ENCODE measurements at regions not wholly inside any gene's neighbourhood (a gene's known extent, or its start where the extent isn't known, plus 50 kb on each side); places are given as distances from the start of the nearest gene placed in this dataset.
A peak's percentile ranks its signal among the peaks of the same experiment; 100 is the strongest.

DNA sequence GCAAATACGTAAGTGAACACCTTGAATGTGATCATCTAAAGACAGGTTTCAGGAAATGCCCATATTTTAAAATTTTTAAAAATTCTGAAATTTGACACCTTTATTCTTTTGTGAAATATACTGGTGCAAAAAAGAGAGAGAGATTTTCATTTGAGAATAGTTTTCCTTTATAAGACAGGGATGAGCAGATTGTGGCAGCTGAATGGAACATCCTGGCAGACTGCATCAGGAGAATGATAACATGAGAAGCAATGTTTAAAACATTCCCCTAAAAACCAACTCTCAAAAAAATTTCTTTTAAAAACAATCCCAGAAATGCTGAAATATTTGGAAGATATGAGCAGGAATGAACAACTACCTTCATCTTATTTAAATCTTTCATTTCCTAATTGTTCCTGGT lies 744.8 kb upstream of the ID2 start:
- no peak for DNase-seq (ENCODE audit: low read depth)

DNA sequence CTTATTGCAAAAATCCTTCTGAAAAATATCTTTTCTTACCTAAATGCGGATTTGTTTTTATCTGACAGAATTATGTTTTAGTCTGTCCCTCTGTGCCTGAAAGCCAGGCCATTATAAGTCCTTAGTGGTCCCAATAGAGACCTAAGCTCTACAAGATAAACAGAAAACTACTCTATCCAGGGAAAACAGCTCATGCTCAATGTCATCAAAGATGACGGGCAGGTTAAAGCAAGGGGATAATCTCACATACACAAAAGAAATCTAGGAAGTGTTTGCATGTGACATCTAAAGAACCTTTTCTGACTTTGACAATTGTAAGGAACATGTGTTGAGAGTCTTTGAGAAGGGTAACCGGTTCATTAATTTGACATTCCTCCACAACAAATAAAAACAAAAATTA lies 741.1 kb upstream of the ID2 start:
- DNase-seq (ENCODE audit: low read depth): no peak

DNA sequence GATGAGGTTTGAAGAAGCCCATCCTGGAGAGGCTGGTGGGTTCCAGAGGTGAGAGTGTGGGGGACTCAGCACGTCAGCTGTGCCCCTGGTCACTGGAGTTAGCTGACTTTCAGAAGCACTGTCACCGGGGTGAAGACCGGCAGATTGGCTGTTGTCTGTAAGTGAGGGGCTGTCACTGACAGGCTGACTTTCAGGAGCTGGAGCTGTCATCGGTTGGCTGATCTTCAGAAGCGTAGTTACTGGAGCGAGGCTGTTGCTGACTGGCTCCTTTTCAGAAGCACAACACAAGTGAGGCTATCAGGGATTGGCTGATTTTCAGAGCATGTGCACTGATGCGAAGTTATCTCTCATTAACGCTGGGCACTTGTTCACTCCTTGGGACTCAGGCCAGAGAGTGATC lies 738.4 kb upstream of the ID2 start:
- DNase-seq (ENCODE audit: low read depth): no peak

DNA sequence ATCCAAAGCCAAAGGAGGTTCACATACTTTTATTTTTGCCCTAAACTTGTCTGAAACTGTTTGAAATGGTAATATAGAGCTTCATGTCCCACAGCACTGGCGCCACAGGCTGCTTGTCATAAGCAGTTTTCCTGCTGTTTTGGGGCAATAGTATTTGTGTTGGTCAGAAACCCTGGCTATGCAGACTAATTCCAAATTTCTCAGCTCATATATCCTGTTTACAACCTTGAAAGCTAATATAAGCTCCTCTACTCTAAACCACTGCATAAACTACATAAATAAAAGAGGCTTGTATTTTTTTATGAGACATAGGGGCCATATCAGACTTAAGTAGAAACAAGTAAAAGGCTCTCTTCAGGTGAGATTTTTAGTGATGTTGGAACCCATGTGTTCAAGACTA lies 736.8 kb upstream of the ID2 start:
- DNase-seq (ENCODE audit: low read depth): no peak

DNA sequence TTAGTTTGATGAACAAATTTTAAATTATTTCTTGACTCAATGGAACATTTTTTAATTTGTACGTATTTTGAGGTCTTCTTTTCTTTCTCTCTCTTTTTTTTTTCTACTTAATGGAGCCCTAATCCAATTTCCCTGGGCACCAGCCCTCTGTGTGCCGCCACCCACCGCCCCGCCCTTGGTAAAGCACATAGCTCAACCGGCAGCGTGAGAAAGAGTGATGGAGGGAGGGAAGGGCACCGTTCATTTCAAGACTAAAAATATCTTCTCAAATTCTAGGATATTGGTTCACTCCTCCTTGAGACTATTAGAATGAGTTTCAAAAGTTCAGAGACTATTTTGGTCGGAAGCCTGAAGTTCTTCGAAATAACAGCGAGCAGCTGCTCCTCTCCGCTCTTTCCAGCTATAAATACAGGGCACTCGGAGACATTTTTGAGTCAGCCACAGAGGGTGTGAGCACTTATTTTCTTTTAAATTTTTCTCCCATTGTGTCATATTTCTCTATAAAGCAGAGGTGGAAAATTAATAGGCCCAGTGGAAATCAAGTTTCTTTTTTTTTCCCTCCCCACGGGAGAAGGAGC lies 731.7 kb upstream of the ID2 start:
- DNase-seq (ENCODE audit: low read depth): peak; percentile 42

DNA sequence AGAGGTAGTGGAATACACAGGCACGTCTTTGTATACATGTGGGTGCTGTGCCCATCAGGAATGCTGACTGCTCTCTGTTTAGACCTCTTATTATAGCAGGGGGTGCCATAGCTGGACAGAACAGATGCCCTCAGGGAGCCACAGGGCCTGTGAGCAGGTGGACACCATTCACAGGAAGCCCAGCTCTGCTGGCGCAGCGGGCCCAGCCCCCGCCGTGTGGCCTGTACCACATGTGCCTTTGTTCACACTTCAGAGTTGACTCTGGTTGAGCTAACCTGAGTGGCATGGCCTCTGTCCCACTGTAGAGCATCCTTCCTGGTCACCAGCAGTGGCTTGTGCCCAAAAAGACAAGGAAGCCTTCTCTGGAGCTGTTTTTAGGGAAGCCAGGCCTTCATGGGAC lies 730.9 kb upstream of the ID2 start:
- DNase-seq (ENCODE audit: low read depth): no peak

DNA sequence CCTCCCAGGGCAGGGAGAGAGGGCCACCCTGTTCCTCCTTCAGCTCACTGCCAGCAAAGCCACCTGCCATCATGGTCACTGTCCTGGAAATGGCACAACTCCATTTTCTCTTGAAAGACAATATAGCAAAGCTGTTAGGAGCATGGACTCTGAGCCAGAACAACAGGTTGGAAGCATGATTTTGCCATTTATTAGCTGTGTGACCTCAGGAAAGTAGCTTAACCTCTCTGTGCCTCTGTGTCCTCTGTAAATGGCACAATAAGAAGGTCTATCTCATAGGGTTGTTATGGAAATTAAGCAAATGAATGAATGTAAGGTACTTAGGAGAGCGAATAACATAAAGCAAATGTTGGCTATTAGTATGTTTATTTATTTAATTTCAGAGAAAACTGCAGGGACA lies 730.4 kb upstream of the ID2 start:
- no peak for DNase-seq (ENCODE audit: low read depth)

DNA sequence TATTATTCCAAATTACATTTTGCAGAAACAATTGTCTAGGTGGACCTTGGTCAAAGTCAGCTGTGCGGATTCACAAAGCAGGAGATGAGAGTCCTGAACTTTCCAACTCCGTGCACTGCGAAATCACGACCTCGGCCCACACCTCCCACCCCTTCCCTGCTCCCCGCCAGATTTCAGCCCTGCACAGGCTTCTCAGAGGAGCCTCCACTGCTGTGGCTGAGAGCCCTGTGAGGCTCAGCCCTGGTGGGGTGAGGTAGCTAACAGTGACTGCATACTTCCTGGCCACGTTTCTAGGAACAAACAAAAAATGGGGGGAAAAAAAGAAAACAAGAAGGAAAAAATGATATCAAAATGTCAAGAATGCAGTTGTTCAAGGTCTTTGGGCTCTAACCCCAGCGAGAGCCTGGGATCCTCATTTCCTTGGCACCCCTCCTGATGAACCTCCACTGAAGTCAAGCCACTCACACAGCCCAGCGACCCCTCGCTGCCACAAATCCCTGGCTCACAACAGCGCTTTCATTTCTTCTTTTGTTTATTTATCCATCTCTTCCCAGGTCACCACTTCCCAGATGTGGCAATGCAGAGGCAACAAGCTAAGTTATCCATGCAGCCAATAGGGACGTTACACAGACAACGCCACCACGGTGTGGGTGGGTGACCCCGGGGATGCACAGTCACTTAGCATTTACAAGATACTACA lies 729.7 kb upstream of the ID2 start:
- no peak for DNase-seq (ENCODE audit: low read depth)

DNA sequence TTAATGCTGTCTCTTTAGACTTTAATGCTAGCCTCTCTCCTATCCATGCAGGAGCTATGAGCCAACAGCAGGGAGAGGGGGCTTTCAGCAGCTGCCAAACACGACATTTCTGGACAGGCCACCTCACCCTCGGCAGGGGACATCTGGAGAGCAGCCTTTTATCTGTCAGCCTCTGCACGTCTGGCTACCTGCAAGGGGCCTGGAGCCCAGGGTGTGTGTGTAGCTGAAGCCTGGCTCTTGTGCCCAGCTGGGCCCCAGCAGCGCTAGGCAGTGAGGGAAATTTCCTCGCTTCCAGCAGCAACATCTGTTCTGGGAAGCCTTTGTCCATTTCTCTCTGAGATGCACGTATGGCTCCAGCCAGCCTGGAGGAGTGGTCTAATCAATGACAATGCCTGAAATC lies 728.7 kb upstream of the ID2 start:
- no peak for DNase-seq (ENCODE audit: low read depth)

DNA sequence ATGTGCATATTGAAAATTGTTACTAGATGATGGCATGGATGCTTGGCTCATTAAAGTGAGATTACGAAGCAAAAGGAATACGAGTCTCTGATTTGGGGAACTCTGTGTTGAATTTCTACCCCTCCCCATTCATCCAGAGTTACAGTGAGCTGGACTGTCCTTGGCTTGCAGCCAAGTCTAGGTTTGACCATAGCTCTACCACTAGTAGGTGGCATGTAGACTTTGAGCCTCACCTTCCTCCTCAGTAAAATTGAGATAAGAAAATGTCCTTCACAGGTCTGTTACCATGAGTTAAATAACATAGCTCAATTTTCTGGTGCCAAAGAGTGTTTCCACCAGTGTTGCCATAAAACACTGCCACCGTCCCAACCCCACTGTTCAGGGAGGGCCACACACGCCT lies 727.6 kb upstream of the ID2 start:
- DNase-seq (ENCODE audit: low read depth): no peak

DNA sequence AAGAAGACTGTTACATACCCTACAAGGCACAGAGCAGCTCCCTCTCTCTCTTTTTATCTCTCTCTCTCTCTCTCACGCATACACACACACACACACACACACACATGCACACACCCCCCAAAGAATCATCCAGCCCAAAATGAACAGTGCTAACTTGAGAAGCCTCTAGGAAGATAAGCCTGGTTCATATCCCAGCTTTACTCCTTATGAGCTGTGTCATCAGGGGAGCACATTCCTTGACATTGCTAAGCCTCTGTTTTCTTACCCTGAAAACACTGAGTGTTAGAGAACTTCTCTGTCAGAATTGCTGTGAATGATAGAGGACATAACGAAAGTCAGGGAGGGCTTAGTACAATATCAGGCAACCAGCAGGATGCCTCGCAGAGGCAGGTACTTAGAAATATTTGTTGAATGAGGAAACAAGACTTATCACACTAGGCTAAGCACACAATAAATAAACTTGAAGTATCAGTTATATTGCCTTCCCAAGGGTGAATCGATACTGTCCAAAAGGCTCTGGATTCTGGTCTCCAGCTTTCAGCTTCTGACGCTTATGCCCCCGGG lies 725.6 kb upstream of the ID2 start:
- no peak for DNase-seq (ENCODE audit: low read depth)

DNA sequence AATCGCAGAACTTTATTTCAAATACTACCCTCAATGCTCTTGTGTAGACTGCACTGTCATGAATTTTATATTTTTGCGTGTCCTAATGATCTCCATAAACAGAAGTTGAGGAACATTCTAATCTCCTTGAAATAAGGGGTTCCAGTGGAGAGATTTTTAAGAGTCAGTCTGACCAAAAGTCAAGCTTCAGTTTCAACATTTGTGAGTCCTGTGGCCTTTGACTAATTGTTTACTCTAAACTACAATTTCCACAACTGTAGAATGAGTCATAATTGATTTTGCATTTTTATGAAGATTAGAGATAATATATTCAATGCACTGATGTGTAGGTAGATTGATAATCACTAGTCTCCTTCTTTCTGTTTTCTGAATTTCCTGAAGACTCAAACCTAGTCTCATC lies 720.3 kb upstream of the ID2 start:
- DNase-seq (ENCODE audit: low read depth): no peak

DNA sequence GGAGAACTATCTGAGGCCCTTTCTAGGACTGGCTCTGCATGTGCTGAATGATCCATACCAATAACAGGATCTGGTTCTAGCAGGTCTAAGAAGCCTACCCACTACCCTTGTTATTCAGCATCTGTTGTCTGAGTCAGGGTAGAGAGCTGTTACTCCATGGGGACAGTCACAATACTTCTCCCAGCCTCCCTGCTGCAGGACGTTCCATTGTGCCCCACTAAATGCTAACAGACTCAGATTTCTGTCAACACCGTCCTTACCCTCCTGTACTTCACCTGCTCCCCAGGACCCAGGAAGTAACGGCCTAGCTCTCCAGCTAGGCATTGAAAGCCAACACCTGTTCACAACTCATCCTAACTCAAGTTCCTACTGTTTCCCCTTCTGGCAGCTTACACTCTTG lies 719.7 kb upstream of the ID2 start:
- DNase-seq (ENCODE audit: low read depth): no peak

DNA sequence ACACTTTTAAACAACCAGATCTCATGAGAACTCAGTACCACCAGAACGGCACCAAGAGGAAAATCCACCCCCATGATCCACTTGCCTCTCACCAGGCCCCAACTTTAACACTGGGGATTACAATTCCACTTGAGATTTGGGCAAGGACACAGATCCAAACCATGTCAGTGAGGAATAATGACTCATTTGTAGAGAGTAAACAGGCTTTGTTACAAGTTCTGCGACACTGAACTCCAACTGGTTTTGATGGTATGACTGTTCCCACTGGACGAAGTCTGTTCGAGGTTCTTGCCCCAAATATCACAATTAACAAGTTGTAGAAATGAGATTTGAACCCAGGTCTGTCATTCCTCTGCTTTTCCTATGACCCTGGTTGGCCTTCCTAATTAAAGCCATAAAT lies 718.1 kb upstream of the ID2 start:
- DNase-seq (ENCODE audit: low read depth): no peak

DNA sequence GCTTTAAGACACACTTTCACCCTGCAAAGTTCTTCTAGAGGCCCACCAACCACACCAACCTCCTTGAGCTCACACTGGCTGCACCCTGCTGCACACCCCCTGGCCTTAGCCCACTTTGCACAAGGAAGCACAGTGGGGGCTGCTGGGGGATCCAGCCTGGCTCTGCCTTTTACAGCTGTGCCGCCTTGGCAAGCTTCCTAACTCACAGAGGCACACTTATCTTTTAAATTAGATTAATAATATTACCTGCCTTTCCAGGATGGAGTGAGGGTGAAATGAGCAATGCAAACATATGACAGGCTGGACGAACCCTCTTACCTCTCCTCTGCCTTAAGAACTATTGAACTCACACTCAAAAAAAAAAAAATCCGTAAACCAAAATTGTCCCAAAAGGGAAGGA lies 715.8 kb upstream of the ID2 start:
- no peak for DNase-seq (ENCODE audit: low read depth)

DNA sequence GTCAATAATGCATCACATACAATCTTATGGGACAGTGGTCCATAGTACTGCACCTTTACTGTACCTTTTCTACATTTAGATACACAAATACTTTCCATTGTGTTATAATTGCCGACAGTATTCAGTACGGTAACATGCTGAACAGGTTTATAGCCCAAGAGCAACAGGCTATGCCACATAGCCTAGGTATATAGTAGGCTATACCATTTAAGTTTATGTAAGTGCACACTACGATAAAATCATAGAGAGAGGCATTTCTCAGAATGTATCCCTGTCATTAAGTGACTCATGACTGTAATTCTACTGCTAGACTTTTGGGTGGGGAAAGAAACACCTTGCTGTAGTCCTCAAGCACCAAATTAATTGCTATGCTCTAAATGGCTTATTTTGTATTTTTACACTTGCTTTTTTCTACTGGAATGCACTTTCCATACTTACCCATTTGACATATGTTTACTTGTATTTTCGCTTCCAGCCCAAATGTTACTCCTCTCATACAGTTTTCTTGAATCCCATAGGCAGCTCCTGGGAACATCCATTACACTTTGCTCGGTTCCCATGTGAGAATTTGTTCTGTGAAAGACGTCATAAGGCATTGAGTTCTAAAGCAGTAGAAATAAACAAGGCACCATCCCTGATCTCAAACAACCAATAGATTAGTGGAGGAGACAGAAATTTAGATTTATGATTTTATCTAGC lies 714.0 kb upstream of the ID2 start:
- DNase-seq (ENCODE audit: low read depth): no peak

DNA sequence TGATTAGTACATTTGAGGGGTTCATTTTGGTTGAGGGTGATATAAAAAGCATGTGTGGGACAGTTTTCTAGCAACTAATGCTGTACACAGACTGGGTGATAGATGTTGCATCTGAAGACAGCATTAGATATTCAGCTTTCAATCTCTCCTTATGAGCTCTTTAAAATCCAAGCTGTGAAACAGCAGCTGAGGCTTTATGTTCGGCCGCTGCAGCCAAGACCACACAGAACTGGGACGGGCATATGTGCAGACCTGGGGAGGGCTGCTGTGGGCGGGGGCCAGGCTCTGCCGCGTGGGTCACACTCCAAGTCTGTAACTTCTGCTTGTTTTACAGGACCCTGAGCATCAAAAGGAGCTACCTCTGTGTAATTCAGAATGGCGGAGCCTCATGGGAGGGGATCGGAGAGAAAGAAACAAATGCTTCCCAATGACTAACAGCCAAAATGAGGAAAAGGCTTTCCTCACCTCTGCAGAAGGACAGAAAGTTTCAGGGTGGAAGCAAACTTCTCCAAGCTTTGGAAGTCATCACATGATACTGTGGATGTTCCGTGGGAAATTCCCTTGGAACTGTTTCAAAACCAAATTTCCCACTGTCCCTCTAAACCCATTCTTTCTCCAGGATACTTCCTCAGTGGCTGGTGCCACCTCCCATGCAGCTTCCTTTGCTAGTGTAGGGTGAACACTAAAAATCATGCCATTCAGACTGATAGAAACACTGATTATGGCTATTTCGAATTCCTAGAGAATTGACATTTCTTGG lies 711.9 kb upstream of the ID2 start:
- peak; percentile 16 for DNase-seq (ENCODE audit: low read depth)

DNA sequence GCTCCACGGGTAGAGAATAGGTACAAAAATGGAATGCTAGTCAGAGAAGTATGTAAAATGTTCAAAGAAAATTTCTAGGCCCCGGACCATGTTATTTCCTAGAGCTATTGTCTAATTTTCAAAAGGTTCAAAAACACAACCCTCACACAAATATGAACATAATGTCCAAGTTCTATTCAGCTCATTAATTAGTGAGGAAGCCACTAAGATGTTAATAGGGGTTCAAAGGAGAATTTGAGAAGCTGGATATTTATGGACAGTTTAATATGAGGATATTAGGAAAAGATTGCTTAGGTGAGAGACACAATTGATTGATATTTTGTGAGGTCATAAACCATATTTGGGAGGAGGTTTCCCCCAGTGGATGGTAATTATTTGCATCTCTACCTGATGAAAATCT lies 710.6 kb upstream of the ID2 start:
- no peak for DNase-seq (ENCODE audit: low read depth)

DNA sequence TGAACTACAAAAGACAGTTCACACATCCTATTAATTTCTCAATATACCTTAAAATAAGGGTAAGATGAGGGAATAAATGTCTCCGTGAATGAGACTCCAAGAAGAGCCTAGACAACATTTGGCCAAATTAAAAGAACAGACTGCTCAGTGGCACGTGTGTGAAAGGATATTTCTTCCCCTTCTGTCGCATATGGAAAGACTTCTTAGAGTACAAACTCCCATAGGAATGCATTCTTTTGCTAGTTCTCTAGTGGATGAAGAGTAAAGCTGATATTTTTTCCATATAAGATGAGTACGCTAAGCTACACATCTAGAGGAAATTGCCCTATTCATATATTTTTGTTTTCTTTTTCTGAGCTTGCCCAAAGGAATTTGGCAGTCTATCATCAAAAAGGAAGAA lies 710.0 kb upstream of the ID2 start:
- DNase-seq (ENCODE audit: low read depth): no peak

DNA sequence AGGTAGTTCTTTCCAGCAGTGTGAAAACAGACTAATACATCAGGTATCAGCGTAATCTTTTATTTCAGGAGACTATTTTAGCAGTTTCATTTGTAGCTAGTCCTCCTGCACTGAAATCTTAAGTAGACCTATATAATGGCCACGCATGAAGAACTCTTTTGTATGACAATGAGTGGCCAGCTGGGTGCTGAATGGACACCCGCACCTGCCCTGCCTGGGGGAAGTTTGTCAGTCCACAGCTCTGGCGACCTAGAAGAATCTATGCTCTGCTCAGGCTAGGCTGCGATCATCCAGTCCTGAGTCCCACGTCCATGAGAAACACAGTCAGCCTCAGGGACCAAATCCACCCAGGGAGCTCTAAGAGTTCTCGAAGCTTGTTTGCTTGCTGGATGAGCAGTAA lies 709.2 kb upstream of the ID2 start:
- no peak for DNase-seq (ENCODE audit: low read depth)

DNA sequence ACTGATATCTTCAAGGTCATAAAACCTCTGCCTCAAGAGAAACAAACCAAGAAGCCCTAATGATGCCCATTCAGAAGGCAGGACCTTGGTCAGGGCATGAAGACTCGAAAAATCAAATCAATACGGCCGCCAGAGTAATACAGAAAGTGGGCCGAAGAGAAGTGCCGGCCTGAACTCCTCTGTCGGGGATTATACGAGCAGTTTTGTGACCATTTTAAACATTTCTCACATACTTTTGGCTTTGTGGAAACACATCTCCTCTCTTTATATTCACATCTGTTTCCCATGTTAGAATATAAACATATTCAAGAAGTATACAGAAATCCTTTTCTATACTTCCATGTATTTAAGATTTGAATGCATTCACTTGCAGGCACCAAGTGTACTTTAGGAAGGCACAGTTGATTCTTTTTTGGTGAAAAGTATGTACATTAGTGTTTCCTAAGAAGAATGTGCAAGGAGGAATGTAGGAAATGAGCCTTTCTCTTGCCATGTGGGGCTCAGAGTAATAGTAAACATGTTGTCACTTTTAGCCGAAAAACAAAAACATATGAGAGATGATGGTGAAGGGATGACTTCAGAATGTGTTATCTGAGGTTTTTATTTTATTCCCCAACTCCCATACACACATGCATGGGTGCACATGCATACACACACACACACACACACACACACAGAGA lies 707.9 kb upstream of the ID2 start:
- peak; percentile 41 for DNase-seq (ENCODE audit: low read depth)

DNA sequence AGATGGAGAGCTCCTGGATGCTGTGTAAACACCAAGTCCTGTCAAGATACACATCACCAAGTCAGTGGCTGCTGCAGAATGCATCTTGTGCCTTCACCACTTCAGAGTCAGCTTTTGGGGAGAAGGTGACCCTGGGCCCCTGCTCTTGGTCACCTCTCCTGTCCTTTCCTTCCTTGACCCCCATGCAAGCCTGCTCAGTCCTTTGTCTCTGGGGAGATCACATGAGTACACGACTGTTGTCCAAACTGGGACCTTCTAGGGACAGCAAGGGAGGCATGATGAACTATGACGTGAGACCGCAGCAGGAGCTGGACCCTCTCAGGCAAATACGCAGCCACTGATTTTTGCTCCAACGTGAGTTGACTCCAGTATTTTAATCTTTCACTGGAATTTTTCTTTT lies 706.9 kb upstream of the ID2 start:
- DNase-seq (ENCODE audit: low read depth): no peak
